Hepatocyte (in vitro differentiated cells): ENCODE measurements at regions not wholly inside any gene's neighbourhood (a gene's known extent, or its start where the extent isn't known, plus 50 kb on each side); places are given as distances from the start of the nearest gene placed in this dataset.

ENCODE experiments used
- CTCF ChIP-seq: fragments of 200-600 bp; sonication (generic); IDR thresholded peaks from 2 replicates; pipeline ENCODE4 v1.5.1; 2016; ENCODE audit warnings: antibody characterized with exemption, mild to moderate bottlenecking; ENCODE audit not compliant: poor library complexity
- EZH2 ChIP-seq: fragments of 200-600 bp; sonication (generic); IDR thresholded peaks from 2 replicates; pipeline ENCODE4 v1.6.1; 2016; ENCODE audit warnings: antibody characterized with exemption, mild to moderate bottlenecking, borderline replicate concordance
- EZH2phosphoT487 ChIP-seq: fragments of 200-600 bp; sonication (generic); IDR thresholded peaks from one replicate; pipeline ENCODE4 v1.6.1; 2018; ENCODE audit warnings: antibody characterized with exemption, mild to moderate bottlenecking, low read depth, moderate library complexity; ENCODE audit not compliant: unreplicated experiment, severe bottlenecking

- TF ChIP-seq CTCF (no peak), EZH2phosphoT487 (no peak), EZH2 (no peak)
Measured at GRCh38 chr6:18609715-18610114, 222.6 kb downstream of the RNF144B start.
